ENCODE measurements at regions not wholly inside any gene's neighbourhood (a gene's known extent, or its start where the extent isn't known, plus 50 kb on each side); places are given as distances from the start of the nearest gene placed in this dataset.

GRCh38 chr6:22115559-22115958, 181.3 kb downstream of the PRL start:
- H3K9me3 ChIP-seq (ENCODE audit: control insufficient read depth, low read depth, low read length) = no peaks in the 10 kb centered on the region
- H3K79me1 ChIP-seq (ENCODE audit: insufficient read depth, low read depth, low read length, poor library complexity, severe bottlenecking) = no peaks in the 10 kb centered on the region
- H2BK12ac ChIP-seq (ENCODE audit: insufficient read length, low read depth, low read length) = no peak overlapping the region
- no CpG with 5 or more reads among the region's 5 CpGs for WGBS (ENCODE audit: extremely low coverage, insufficient read length, low lambda C conversion rate)
- no peaks in the 10 kb centered on the region for H4K20me1 ChIP-seq (ENCODE audit: control insufficient read depth, insufficient read depth, insufficient read length)
- H3T11ph ChIP-seq (ENCODE audit: low read length) = no peak overlapping the region
- no peak overlapping the region for H3K4me3 Mint-ChIP-seq
- no peak overlapping the region for H2BK120ac ChIP-seq (ENCODE audit: low read depth, low read length, poor library complexity, severe bottlenecking)
- no peak overlapping the region for H2BK5ac ChIP-seq (ENCODE audit: insufficient read length, low read length)
- H3K23ac ChIP-seq (ENCODE audit: insufficient read length, low read depth, low read length) = no peak overlapping the region
- no peak overlapping the region for H2BK20ac ChIP-seq (ENCODE audit: low read depth, low read length, poor library complexity, severe bottlenecking)
- H3K27me3 Mint-ChIP-seq (ENCODE audit: low read depth) = no peaks in the 10 kb centered on the region
- no peaks in the 10 kb centered on the region for H3K9me3 Mint-ChIP-seq
- H3K4ac ChIP-seq (ENCODE audit: low read depth, low read length) = no peak overlapping the region
- peaks cover 6 to 7% of the 10 kb centered on the region in 2 experiments for H3K4me1 Mint-ChIP-seq
- no peak overlapping the region for H4K8ac ChIP-seq (replicated peaks; ENCODE audit: insufficient read length, low read depth, low read length)
- no peak for DNase-seq
- no peaks in the 10 kb centered on the region for H3K27me3 ChIP-seq (ENCODE audit: insufficient read depth, low read length)
- no peak overlapping the region for H3K14ac ChIP-seq (ENCODE audit: insufficient read depth, low read length)
- no peaks in the 10 kb centered on the region for H3K79me2 ChIP-seq (ENCODE audit: insufficient read depth, low read length)
- no peak overlapping the region for H2BK15ac ChIP-seq (ENCODE audit: low read depth, low read length)
- no peak overlapping the region for H4K91ac ChIP-seq (ENCODE audit: insufficient read length, low read depth, low read length)
- no peak overlapping the region for H3K9ac ChIP-seq (ENCODE audit: extremely low read depth, insufficient read length, low read length)
- no peak overlapping the region for H3K18ac ChIP-seq (ENCODE audit: insufficient read length, low read depth, low read length)
- H3K4me2 ChIP-seq (ENCODE audit: insufficient read depth, insufficient read length, low read length) = no peak overlapping the region
- no peak overlapping the region for H2AK5ac ChIP-seq (ENCODE audit: insufficient read length, low read length)
- H3K27ac Mint-ChIP-seq = no peak overlapping the region
- no peak overlapping the region for H4K5ac ChIP-seq (ENCODE audit: insufficient read length, low read depth, low read length)
- H3K23me2 ChIP-seq (ENCODE audit: insufficient read length, low read depth, low read length, poor library complexity, severe bottlenecking) = no peaks in the 10 kb centered on the region
- no peak overlapping the region for H3K27ac ChIP-seq (ENCODE audit: insufficient read length, low read depth, low read length)
- H2AFZ ChIP-seq (ENCODE audit: low read length) = no peak overlapping the region
- H3K4me1 ChIP-seq (ENCODE audit: insufficient read depth, low read length) = no peaks in the 10 kb centered on the region
- no peak overlapping the region for H3K56ac ChIP-seq (ENCODE audit: insufficient read length, low read depth, low read length)
- TF ChIP-seq, protein P1, sequence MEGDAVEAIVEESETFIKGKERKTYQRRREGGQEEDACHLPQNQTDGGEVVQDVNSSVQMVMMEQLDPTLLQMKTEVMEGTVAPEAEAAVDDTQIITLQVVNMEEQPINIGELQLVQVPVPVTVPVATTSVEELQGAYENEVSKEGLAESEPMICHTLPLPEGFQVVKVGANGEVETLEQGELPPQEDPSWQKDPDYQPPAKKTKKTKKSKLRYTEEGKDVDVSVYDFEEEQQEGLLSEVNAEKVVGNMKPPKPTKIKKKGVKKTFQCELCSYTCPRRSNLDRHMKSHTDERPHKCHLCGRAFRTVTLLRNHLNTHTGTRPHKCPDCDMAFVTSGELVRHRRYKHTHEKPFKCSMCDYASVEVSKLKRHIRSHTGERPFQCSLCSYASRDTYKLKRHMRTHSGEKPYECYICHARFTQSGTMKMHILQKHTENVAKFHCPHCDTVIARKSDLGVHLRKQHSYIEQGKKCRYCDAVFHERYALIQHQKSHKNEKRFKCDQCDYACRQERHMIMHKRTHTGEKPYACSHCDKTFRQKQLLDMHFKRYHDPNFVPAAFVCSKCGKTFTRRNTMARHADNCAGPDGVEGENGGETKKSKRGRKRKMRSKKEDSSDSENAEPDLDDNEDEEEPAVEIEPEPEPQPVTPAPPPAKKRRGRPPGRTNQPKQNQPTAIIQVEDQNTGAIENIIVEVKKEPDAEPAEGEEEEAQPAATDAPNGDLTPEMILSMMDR (conservative IDR thresholded peaks at IDR 0.05) = no peak
- peaks cover 7 to 28% (median 19%) of the 10 kb centered on the region in 3 experiments for H3K36me3 Mint-ChIP-seq (ENCODE audit: insufficient read depth in 1 of 3, low read depth in 3 of 3)
